HEK293 (cell line): ENCODE measurements at regions not wholly inside any gene's neighbourhood (a gene's known extent, or its start where the extent isn't known, plus 50 kb on each side); places are given as distances from the start of the nearest gene placed in this dataset.

Experiments
- CTCF ChIA-PET: fragments of 350-600 bp; formaldehyde crosslinking; extraction: SDS; loops from one replicate; lab custom pipeline; 2021; ENCODE audit warnings: antibody characterized with exemption; lab: Yijun Ruan, JAX
- POLR2A ChIA-PET: fragments of 300-600 bp; formaldehyde crosslinking; extraction: SDS; loops from one replicate; lab custom pipeline; 2020; ENCODE audit warnings: antibody characterized with exemption, inconsistent platforms; lab: Yijun Ruan, JAX
- H3K27ac ChIP-seq: fragments of 200-500 bp; sonication (Bioruptor generic); 2 replicates; pipeline ENCODE4 v1.5.1; 2014; ENCODE audit warnings: low read depth, low read length, control low read depth, inconsistent platforms; ENCODE audit errors: extremely low read depth
- H3K36me3 ChIP-seq, 2 experiments: fragments of 200-500 bp in 1 of 2; sonication (Bioruptor generic) in 1 of 2; 1 replicate in 1 of 2; 2 replicates in 1 of 2; pipeline ENCODE4 v1.5.1; 2014 to 2017; ENCODE audit warnings: inconsistent platforms in 2 of 2, low read length in 2 of 2; ENCODE audit not compliant: control insufficient read depth in 2 of 2, insufficient read depth in 1 of 2
- H3K4me1 ChIP-seq: fragments of 200-500 bp; sonication (Bioruptor generic); 2 replicates; pipeline ENCODE4 v1.5.1; 2014; ENCODE audit warnings: mild to moderate bottlenecking, low read length, inconsistent platforms; ENCODE audit not compliant: control insufficient read depth, insufficient read depth
- H3K4me3 ChIP-seq: 2 replicates; pipeline ENCODE4 v1.5.1; 2011; ENCODE audit warnings: low read depth, mild to moderate bottlenecking, control low read depth, low read length, moderate library complexity
- H3K9me3 ChIP-seq: fragments of 200-500 bp; sonication (Bioruptor generic); 2 replicates; pipeline ENCODE4 v1.5.1; 2014; ENCODE audit warnings: low read depth, low read length, inconsistent platforms; ENCODE audit not compliant: control insufficient read depth, insufficient read depth
- BCL11B ChIP-seq: fragments of 450-650 bp; formaldehyde crosslinking; IDR thresholded peaks from 2 replicates; pipeline ENCODE4 v1.5.1; 2016; ENCODE audit warnings: low read depth, missing biosample characterization, missing genetic modification characterization
- GFI1B ChIP-seq: fragments of 450-650 bp; formaldehyde crosslinking; IDR thresholded peaks from 2 replicates; pipeline ENCODE4 v1.5.1; 2016; ENCODE audit warnings: missing biosample characterization, missing genetic modification characterization
- IKZF3 ChIP-seq: fragments of 450-650 bp; IDR thresholded peaks from 2 replicates; pipeline ENCODE4 v1.5.0; 2018; ENCODE audit warnings: missing biosample characterization, mild to moderate bottlenecking, missing genetic modification characterization, moderate library complexity
- SP3 ChIP-seq: fragments of 450-650 bp; formaldehyde crosslinking; IDR thresholded peaks from 2 replicates; pipeline ENCODE4 v1.5.1; 2016; ENCODE audit warnings: missing biosample characterization, missing genetic modification characterization
- TRIM28 ChIP-seq: IDR thresholded peaks from 2 replicates; pipeline ENCODE4 v1.6.1; 2011; ENCODE audit warnings: low read length, control low read depth, borderline replicate concordance
- ZNF112 ChIP-seq: fragments of 450-650 bp; formaldehyde crosslinking; IDR thresholded peaks from 2 replicates; pipeline ENCODE4 v1.5.0; 2017; ENCODE audit warnings: missing biosample characterization, missing genetic modification characterization
- ZNF214 ChIP-seq: fragments of 450-650 bp; formaldehyde crosslinking; IDR thresholded peaks from 2 replicates; pipeline ENCODE4 v1.5.1; 2017; ENCODE audit warnings: missing biosample characterization, mild to moderate bottlenecking, missing genetic modification characterization, borderline replicate concordance
- ZNF335 ChIP-seq: fragments of 450-650 bp; formaldehyde crosslinking; conservative IDR thresholded peaks from 2 replicates; pipeline ENCODE4 v1.5.1; 2016; ENCODE audit warnings: missing biosample characterization, missing genetic modification characterization
- ZNF404 ChIP-seq: fragments of 450-650 bp; formaldehyde crosslinking; IDR thresholded peaks from 2 replicates; pipeline ENCODE4 v1.5.1; 2017; ENCODE audit warnings: missing biosample characterization, missing genetic modification characterization
- ZNF510 ChIP-seq: fragments of 450-650 bp; formaldehyde crosslinking; IDR thresholded peaks from 2 replicates; pipeline ENCODE4 v1.5.1; 2018; ENCODE audit warnings: mild to moderate bottlenecking, missing genetic modification characterization, missing biosample characterization; ENCODE audit not compliant: insufficient replicate concordance
- ZNF514 ChIP-seq: fragments of 450-650 bp; formaldehyde crosslinking; IDR thresholded peaks from 2 replicates; pipeline ENCODE4 v1.5.1; 2016; ENCODE audit warnings: missing biosample characterization, missing genetic modification characterization
- ZNF544 ChIP-seq: fragments of 450-650 bp; formaldehyde crosslinking; IDR thresholded peaks from 2 replicates; pipeline ENCODE4 v1.5.0; 2017; ENCODE audit warnings: missing biosample characterization, missing genetic modification characterization
- ZNF560 ChIP-seq: fragments of 450-650 bp; formaldehyde crosslinking; IDR thresholded peaks from 2 replicates; pipeline ENCODE4 v1.5.1; 2017; ENCODE audit warnings: missing biosample characterization, missing genetic modification characterization, borderline replicate concordance
- ZNF621 ChIP-seq: fragments of 450-650 bp; formaldehyde crosslinking; IDR thresholded peaks from 2 replicates; pipeline ENCODE4 v1.5.1; 2017; ENCODE audit warnings: missing biosample characterization, missing genetic modification characterization
- ZNF670 ChIP-seq: fragments of 450-650 bp; formaldehyde crosslinking; IDR thresholded peaks from 2 replicates; pipeline ENCODE4 v1.5.1; 2016; ENCODE audit warnings: missing biosample characterization, missing genetic modification characterization, low read depth
- ZNF701 ChIP-seq: fragments of 450-650 bp; formaldehyde crosslinking; IDR thresholded peaks from 2 replicates; pipeline ENCODE4 v1.5.1; 2016; ENCODE audit warnings: missing biosample characterization, missing genetic modification characterization
- ZNF785 ChIP-seq: fragments of 450-650 bp; formaldehyde crosslinking; IDR thresholded peaks from 2 replicates; pipeline ENCODE4 v1.5.1; 2016; ENCODE audit warnings: missing biosample characterization, missing genetic modification characterization
- ZNF843 ChIP-seq: fragments of 450-650 bp; formaldehyde crosslinking; IDR thresholded peaks from 2 replicates; pipeline ENCODE4 v1.5.1; 2016; ENCODE audit warnings: missing biosample characterization, missing genetic modification characterization
- ZSCAN30 ChIP-seq: fragments of 450-650 bp; IDR thresholded peaks from 2 replicates; pipeline ENCODE4 v1.5.1; 2018; ENCODE audit warnings: missing biosample characterization, mild to moderate bottlenecking, missing genetic modification characterization, moderate library complexity
- TF ChIP-seq, protein P1 (sequence below): fragments of 450-650 bp; formaldehyde crosslinking; IDR thresholded peaks from 2 replicates; pipeline ENCODE4 v1.5.1; 2016; ENCODE audit warnings: missing biosample characterization, missing genetic modification characterization
- TF ChIP-seq, protein P2 (sequence below): fragments of 450-650 bp; IDR thresholded peaks from 2 replicates; pipeline ENCODE4 v1.5.1; 2018; ENCODE audit warnings: missing biosample characterization, missing genetic modification characterization
- TF ChIP-seq, protein P3 (sequence below): fragments of 450-650 bp; formaldehyde crosslinking; IDR thresholded peaks from 2 replicates; pipeline ENCODE4 v1.5.1; 2016; ENCODE audit warnings: missing biosample characterization, missing genetic modification characterization

DNA sequence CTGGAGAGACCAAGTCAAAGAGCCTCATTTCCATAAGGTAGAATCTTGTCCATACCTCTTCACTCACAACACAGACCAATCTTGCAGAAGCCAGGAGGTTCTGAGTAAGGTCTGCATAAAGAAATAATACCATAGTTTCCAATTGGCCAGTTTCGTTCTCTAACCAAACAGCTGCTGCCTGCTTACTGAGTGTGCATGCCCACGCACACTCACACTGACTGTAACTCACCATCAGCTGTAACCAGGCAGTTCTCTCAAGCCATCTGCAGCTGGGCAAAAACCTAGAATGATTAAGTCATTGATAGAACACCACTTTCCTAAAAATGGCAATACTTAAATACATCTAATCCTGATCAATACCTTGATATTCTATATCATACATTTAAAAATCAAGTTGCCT is 106.6 kb upstream of the VAV3 start:
- Histone ChIP-seq H3K27ac (no peak overlapping the region), H3K4me1 (no peaks in the 10 kb centered on the region), H3K9me3 (no peaks in the 10 kb centered on the region), H3K36me3 (no peaks in the 10 kb centered on the region), H3K4me3 (no peak overlapping the region)
- TF ChIP-seq GFI1B (tag by site-specific recombination) (no peak), ZNF560 (no peak), ZNF785 (tag by site-specific recombination) (no peak)
- POLR2A ChIA-PET, result no interaction called here
- CTCF ChIA-PET, result interaction anchor here (0.6 to 0.9 kb wide), 2 partner anchors 12 to 180 kb away, joined by 3 read pairs; no protein-coding TSS in a partner anchor

DNA sequence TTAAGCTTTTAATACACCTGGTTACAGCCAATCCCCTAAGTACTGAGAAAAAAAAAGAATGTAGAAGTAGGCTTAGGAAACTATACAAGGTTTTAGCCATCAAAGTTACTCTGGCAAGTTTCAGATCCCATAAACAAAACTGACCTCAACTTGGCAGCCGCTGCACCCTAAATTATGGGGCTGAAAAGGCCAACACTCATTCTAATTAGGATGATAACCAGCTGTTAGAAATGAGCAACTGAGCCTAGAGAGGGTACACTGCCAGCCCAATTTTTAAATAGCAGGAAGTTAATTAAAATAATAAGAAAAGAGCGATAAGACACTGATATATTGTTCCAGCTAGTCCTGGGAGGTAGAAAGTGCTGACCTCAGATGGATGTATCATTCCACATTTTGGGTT is 105.7 kb upstream of the VAV3 start:
- no peaks in the 10 kb centered on the region for H3K9me3 ChIP-seq
- H3K4me3 ChIP-seq, result no peak overlapping the region
- ChIA-PET CTCF (interaction anchor here (0.5 to 0.6 kb wide), 2 partner anchors 111 to 277 kb away, joined by 3 to 4 read pairs; no protein-coding TSS in a partner anchor), POLR2A (no interaction called here)
- H3K36me3 ChIP-seq, result no peaks in the 10 kb centered on the region
- H3K27ac ChIP-seq, result no peak overlapping the region
- TF ChIP-seq ZNF621 (tag by site-specific recombination) (no peak), ZNF112 (tag by site-specific recombination) (no peak), IKZF3 (no peak), ZSCAN30 (no peak), TRIM28 (no peak), ZNF404 (no peak), SP3 (tag by site-specific recombination) (no peak), ZNF510 (tag by site-specific recombination) (no peak), ZNF701 (tag by site-specific recombination) (no peak), ZNF560 (no peak), ZNF335 (no peak), ZNF514 (tag by site-specific recombination) (no peak), ZNF214 (tag by site-specific recombination) (no peak), ZNF843 (tag by site-specific recombination) (no peak), ZNF670 (tag by site-specific recombination) (no peak), ZNF544 (tag by site-specific recombination) (no peak), BCL11B (tag by site-specific recombination) (no peak)
- TF ChIP-seq, protein P1, sequence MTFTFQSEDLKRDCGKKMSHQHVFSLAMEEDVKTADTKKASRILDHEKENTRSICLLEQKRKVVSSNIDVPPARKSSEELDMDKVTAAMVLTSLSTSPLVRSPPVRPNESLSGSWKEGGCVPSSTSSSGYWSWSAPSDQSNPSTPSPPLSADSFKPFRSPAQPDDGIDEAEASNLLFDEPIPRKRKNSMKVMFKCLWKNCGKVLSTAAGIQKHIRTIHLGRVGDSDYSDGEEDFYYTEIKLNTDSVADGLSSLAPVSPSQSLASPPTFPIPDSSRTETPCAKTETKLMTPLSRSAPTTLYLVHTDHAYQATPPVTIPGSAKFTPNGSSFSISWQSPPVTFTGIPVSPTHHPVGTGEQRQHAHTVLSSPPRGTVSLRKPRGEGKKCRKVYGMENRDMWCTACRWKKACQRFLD (tag by site-specific recombination), result no peak
- TF ChIP-seq, protein P2, sequence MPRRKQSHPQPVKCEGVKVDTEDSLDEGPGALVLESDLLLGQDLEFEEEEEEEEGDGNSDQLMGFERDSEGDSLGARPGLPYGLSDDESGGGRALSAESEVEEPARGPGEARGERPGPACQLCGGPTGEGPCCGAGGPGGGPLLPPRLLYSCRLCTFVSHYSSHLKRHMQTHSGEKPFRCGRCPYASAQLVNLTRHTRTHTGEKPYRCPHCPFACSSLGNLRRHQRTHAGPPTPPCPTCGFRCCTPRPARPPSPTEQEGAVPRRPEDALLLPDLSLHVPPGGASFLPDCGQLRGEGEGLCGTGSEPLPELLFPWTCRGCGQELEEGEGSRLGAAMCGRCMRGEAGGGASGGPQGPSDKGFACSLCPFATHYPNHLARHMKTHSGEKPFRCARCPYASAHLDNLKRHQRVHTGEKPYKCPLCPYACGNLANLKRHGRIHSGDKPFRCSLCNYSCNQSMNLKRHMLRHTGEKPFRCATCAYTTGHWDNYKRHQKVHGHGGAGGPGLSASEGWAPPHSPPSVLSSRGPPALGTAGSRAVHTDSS (tag by site-specific recombination), result no peak
- TF ChIP-seq, protein P3, sequence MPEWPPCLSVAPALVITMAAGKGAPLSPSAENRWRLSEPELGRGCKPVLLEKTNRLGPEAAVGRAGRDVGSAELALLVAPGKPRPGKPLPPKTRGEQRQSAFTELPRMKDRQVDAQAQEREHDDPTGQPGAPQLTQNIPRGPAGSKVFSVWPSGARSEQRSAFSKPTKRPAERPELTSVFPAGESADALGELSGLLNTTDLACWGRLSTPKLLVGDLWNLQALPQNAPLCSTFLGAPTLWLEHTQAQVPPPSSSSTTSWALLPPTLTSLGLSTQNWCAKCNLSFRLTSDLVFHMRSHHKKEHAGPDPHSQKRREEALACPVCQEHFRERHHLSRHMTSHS (tag by site-specific recombination), result no peak
- H3K4me1 ChIP-seq, result no peaks in the 10 kb centered on the region
